Stimulated activated CD8-positive, alpha-beta memory T cell treated with anti-CD3 and anti-CD28 coated beads, Interleukin-4, amount 100 ng/mL, for 4 hours (primary cell): ENCODE measurements at regions not wholly inside any gene's neighbourhood (a gene's known extent, or its start where the extent isn't known, plus 50 kb on each side); places are given as distances from the start of the nearest gene placed in this dataset.
"Not testable (repeated sequence)": the region's sequence is repeated elsewhere in the genome, so short reads cannot be mapped to it uniquely, and the experiment has no call there.

Source experiments
- DNase-seq, 2 donors: peaks; one replicate each; pipeline ENCODE4 v3.0.0-alpha.2; 2020; ENCODE audit warnings: low read depth in 2 of 2, low spot score in 1 of 2

DNA sequence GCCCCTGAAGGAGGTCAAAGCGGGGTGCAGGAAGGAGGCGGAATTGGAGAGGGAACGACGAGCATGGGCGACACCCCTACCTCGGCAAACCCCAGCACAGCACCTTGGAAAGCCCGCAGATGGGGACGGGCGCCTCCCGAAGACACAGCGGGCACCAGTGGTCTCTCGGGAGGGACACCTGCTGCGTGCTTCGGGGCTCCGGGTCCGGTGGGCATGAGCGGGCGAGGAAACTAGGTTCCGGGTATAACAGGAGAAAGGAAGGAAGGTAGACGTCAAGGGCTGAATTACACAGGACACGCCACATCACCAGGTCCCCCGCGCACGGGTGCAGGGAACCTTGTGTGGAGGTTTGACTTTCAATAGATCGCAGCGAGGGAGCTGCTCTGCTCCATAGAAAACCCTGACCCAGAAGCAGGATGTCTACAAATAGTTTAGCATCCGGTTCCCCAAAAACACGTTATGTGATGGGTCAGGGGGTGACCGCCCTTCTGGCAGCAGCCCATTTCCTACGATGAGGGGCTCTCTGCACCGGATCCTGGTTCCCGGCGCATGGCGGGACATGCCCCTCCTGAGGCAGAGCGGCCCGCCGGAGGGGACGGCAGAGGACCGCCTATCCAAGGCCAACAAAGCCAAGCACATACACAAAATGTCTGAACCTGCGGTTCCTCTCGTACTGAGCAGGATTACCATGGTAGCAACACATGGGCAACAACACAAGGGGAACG, 196.9 kb downstream of the ALG10 start:
- DNase-seq = no peak

DNA sequence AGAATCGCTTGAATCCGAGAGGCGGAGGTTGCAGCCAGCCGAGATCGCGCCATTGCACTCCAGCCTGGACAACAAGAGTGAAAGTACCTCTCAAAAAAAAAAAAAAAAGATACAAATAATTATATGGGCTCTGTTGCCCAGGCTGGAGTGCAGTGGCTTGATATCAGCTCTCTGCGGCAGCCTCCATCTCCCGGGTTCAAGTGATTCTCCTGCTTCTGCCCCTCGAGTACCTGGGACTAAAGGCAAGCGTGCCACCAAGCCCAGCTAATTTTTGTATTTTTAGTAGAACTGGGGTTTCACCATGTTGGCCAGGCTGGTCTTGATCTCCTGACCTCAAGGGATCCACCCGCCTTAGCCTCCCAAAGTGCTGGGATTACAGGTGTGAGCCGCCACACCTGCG, 197.8 kb downstream of the ALG10 start:
- not testable (repeated sequence) for DNase-seq

- no peak for DNase-seq
Observed at GRCh38 chr12:34223640-34224039, 201.3 kb downstream of the ALG10 start.

- not testable (repeated sequence) for DNase-seq
Observed at GRCh38 chr12:34226044-34226443, 203.7 kb downstream of the ALG10 start.

- not testable (repeated sequence) for DNase-seq
Observed at GRCh38 chr12:34228046-34228445, 205.8 kb downstream of the ALG10 start.

- DNase-seq = not testable (repeated sequence)
Observed at GRCh38 chr12:34229033-34229432, 206.7 kb downstream of the ALG10 start.

GRCh38 chr12:34233618-34234017, 211.3 kb downstream of the ALG10 start:
- no peak for DNase-seq

- no peak for DNase-seq
Observed at GRCh38 chr12:34236073-34236472, 213.8 kb downstream of the ALG10 start.

DNA sequence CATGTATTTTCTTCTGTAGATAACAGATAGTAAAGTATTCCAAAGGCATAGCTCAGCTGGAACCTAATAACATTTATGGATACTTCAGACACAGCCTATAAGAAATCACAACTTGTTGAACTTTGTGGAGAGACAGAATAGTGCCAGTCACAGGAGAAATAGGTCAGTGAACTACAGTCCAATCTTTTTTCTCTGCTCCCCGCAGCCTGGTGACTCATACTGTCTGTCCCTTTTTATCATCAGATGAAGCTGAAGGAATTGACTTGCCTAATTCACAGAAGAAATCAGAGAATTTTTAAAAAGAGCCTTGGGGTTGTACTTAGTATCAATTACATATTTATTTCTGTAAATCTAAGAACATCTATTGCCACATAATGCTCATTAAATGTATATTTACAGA, 222.3 kb downstream of the ALG10 start:
- DNase-seq = no peak

GRCh38 chr12:34249271-34249670, 227.0 kb downstream of the ALG10 start:
- DNase-seq = no peak

DNA sequence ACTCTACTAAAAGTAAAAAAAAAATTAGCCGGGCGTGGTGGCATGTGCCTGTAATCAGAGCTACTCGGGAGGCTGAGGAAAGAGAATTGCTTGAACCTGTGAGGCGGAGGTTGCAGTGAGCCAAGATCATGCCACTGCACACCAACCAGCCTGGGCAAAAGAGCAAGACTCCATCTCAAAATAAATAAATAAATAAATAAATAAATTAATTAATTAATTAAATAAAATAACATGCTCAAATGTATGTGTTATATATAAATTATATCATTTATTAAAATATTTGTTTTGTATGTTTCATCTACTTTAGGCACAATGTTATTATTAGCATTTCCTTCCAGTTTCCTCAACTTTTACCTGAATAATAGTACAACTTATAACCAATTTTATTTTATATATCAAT, 229.6 kb downstream of the ALG10 start:
- not testable (repeated sequence) for DNase-seq

DNA sequence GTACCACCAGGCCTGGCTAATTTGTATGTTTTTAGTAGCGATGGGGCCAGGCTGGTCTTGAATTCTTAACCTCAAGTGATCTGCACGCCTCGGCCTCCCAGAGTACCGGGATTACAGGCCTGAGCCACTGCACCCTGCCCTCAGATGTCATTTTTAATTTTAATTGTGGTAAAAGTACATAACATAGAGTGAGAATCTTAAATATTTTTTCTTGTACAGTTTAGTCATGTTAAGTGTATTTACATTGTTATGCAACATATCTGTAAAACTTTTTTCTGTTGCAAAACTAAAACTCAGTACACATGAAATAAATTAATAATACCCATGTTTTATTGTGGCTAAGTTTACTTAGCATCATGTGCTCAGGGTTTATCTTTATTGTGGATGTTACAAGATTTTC, 231.4 kb downstream of the ALG10 start:
- no peak for DNase-seq

GRCh38 chr12:34257093-34257492, 234.8 kb downstream of the ALG10 start:
- no peak for DNase-seq

DNA sequence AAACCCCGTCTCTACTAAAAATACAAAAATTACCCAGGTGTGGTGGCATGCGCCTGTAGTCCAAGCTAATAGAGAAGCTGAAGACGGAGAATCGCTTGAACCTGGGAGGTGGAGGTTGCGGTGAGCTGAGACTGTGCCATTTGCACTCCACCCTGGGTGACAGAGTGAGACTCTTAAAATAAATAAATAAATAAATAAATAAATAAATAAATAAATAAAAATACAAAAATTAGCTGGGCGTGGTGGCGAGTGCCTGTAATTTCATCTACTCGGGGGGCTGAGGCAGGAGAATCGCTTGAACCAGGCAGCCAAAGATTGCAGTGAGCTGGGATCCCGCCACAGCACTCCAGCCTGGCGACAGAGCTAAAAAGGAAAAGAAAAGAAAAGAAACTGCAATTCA, 239.8 kb downstream of the ALG10 start:
- not testable (repeated sequence) for DNase-seq

- no peak for DNase-seq
Observed at GRCh38 chr12:34264110-34264509, 241.8 kb downstream of the ALG10 start.

DNA sequence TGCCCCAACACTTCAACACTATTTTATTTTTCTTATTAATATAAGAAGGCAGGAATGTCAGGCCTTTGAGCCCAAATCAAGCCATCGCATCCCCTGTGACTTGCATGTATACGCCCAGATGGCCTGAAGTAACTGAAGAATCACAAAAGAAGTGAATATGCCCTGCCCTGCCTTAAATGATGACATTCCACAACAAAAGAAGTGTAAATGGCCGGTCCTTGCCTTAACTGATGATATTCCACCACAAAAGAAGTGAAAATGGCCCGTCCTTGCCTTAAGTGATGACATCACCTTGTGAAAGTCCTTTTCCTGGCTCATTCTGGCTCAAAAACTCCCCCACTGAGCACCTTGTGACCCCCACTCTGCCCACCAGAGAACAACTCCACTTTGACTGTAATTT, 251.4 kb downstream of the ALG10 start:
- DNase-seq = not testable (repeated sequence)

DNA sequence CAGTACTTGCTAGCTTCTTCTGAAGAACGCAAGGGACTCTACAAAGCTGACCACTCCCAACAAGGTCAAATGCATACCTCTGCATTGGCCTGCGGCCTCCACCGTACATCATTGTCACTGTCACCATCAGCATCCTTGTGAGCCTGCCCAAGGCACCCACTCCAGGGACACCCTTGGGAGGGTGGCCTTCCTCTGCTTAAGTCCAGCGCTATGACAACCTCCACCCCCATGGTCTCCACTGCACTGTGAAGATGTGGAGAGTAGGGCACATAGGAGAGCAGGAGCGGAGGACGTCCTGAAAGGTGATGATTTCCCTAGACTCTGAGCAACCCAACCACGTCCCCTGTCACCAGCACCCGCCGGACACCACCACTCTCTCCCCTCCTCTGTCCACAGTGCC, 252.8 kb downstream of the ALG10 start:
- no peak for DNase-seq

DNA sequence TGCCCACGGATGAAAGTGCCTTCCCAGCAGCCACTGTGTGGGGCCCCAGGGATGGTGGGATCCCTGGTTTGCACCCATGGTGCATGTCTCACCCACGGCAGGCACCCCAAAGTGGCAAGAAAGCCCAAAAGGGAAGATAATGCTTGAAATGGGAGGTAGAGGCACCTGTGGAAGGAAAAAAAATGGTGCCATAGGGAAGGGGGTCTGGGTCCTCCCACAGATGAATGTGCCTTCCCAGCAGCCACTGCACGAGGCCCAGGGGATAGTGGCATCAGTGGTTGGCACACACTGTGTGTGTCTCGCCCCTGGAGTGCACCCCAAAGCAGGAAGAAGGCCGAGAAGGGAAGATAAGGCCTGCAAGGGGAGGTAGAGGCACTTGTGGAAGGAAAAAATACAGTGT, 264.2 kb downstream of the ALG10 start:
- DNase-seq = no peak

- DNase-seq = no peak
Observed at GRCh38 chr12:34286934-34287333, 264.6 kb downstream of the ALG10 start.

GRCh38 chr12:34287437-34287836, 265.1 kb downstream of the ALG10 start:
- no peak for DNase-seq

GRCh38 chr12:34287986-34288962, 266.0 kb downstream of the ALG10 start:
- no peak for DNase-seq

- DNase-seq = no peak
Observed at GRCh38 chr12:34288963-34289345, 266.7 kb downstream of the ALG10 start.
